Embryonic facial prominence (tissue), 1 donor: ENCODE measurements at regions not wholly inside any gene's neighbourhood (a gene's known extent, or its start where the extent isn't known, plus 50 kb on each side); places are given as distances from the start of the nearest gene placed in this dataset.
A peak's percentile ranks its signal among the peaks of the same experiment; 100 is the strongest.

Experiments used
- DNase-seq: peaks from one replicate; pipeline ENCODE4 v3.0.0-alpha.2; 2016; ENCODE audit errors: extremely low spot score

- no peak for DNase-seq
Measured at GRCh38 chr2:104766683-104767082, 87.2 kb upstream of the POU3F3 start.

- no peak for DNase-seq
Measured at GRCh38 chr2:104768694-104769093, 85.2 kb upstream of the POU3F3 start.

GRCh38 chr2:104769096-104769495 lies 84.8 kb upstream of the POU3F3 start:
- no peak for DNase-seq

GRCh38 chr2:104772996-104773395 lies 80.9 kb upstream of the POU3F3 start:
- DNase-seq = no peak

- no peak for DNase-seq
Measured at GRCh38 chr2:104774631-104775030, 79.3 kb upstream of the POU3F3 start.

- no peak for DNase-seq
Measured at GRCh38 chr2:104777721-104778120, 76.2 kb upstream of the POU3F3 start.

- DNase-seq = no peak
Measured at GRCh38 chr2:104781151-104781550, 72.8 kb upstream of the POU3F3 start.

- no peak for DNase-seq
Measured at GRCh38 chr2:104784264-104784663, 69.7 kb upstream of the POU3F3 start.

- DNase-seq = no peak
Measured at GRCh38 chr2:104786204-104786603, 67.7 kb upstream of the POU3F3 start.

GRCh38 chr2:104786821-104787220 lies 67.1 kb upstream of the POU3F3 start:
- no peak for DNase-seq

- no peak for DNase-seq
Measured at GRCh38 chr2:104787298-104788065, 66.4 kb upstream of the POU3F3 start.

- no peak for DNase-seq
Measured at GRCh38 chr2:104788742-104789455, 65.0 kb upstream of the POU3F3 start.

- peak; percentile 52 for DNase-seq
Measured at GRCh38 chr2:104790100-104790811, 63.7 kb upstream of the POU3F3 start.

GRCh38 chr2:104790901-104791495 lies 62.9 kb upstream of the POU3F3 start:
- DNase-seq = no peak

- DNase-seq = no peak
Measured at GRCh38 chr2:104793966-104794365, 59.9 kb upstream of the POU3F3 start.

- no peak for DNase-seq
Measured at GRCh38 chr2:104794441-104794840, 59.5 kb upstream of the POU3F3 start.
